ENCODE measurements at regions not wholly inside any gene's neighbourhood (a gene's known extent, or its start where the extent isn't known, plus 50 kb on each side); places are given as distances from the start of the nearest gene placed in this dataset.

DNA sequence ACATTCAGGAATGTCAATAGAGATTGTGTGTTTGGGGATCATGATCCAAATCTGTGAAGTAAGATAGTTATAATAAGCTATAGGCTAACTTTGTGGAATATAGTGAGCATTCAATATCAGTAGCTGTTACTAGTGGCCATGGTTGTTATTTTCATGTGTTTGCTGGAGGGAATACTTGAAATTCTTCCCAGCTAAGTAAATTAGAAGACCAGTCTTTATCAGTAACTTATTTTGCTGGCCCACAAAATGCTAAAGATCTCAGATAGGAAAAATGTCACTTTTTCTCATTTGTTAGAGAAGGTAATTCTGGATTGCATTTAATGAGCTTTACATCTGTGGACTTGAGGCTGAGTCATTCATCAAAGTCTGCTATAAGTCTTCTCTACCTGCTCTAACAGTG lies 156.1 kb upstream of the LRRC7 start:
- Mint-ChIP-seq H3K4me1 (ENCODE audit: low read depth in 2 of 2) (no peaks in the 10 kb centered on the region), H3K27ac (no peak overlapping the region), H3K9me3 (peaks cover 13% of the 10 kb centered on the region), H3K36me3 (no peaks in the 10 kb centered on the region), H3K4me3 (no peak overlapping the region), H3K27me3 (no peaks in the 10 kb centered on the region)
- DNase-seq (ENCODE audit: low spot score) (no peak), ATAC-seq (no peak)

DNA sequence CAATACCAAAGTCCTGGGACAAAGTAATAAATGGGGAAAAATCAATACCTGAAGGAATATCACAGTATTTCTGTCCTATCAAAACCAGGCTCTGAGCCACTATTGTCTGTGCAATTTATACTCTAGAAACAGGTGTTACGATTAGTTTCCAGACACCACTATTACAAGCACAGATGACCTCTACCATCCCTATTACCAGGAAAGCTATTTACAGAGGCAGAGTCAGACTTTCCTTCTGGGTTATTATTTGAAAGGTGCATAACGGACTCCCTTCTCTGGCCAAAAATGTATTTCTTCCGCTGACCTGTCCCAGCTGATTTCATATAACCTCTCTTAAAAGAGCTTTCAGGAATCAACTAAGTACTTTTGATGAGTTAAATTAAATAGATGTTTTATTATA lies 154.6 kb upstream of the LRRC7 start:
- no peak for ATAC-seq
- no peak overlapping the region for H3K27ac Mint-ChIP-seq
- H3K9me3 Mint-ChIP-seq: peaks cover 12% of the 10 kb centered on the region
- H3K36me3 Mint-ChIP-seq: peaks cover 2% of the 10 kb centered on the region
- DNase-seq (ENCODE audit: low spot score): no peak
- no peaks in the 10 kb centered on the region for H3K27me3 Mint-ChIP-seq
- no peaks in the 10 kb centered on the region for H3K4me1 Mint-ChIP-seq (ENCODE audit: low read depth in 2 of 2)
- H3K4me3 Mint-ChIP-seq: no peak overlapping the region

DNA sequence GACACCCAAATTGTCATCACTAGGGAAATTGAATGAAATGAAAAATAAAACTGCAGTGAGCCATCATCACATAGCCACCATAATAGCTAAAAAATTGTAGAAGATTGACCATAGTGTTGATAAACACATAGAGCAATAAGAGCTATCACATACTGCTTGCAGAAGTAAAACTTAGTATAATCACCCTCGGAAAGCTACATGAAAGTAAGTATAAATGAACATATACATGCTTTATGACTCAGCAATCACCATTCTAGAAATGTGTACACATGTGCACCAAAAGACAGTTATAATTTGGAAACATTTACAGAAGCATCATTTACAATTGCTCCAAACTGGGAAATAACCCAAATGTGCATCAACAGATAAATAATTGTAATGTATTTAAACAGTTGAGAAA lies 153.1 kb upstream of the LRRC7 start:
- H3K27ac Mint-ChIP-seq: no peak overlapping the region
- H3K4me1 Mint-ChIP-seq (ENCODE audit: low read depth in 2 of 2): no peaks in the 10 kb centered on the region
- H3K27me3 Mint-ChIP-seq: no peaks in the 10 kb centered on the region
- peaks cover 12% of the 10 kb centered on the region for H3K9me3 Mint-ChIP-seq
- H3K4me3 Mint-ChIP-seq: no peak overlapping the region
- ATAC-seq: no peak
- DNase-seq (ENCODE audit: low spot score): no peak
- peaks cover 6% of the 10 kb centered on the region for H3K36me3 Mint-ChIP-seq

DNA sequence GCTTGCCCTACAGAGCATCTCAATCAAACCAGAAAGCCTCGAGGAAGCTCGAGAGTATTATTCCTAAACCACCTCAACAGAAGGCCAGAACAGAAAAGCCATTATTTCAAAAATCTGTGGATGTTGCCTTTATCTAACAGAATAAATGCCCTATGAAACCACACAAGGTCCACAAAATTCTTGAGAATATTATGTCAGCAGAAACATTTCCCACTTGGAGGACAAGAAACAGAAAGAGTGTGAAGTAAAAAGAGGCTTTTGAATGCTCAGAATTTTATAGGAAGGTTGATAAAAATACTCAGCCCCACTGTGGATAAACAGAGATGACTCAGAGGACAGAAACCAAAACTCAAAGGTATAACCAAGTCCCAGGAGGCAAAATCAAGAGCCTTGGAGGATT lies 146.4 kb upstream of the LRRC7 start:
- no peaks in the 10 kb centered on the region for H3K27me3 Mint-ChIP-seq
- H3K4me3 Mint-ChIP-seq: no peak overlapping the region
- H3K27ac Mint-ChIP-seq: no peak overlapping the region
- no peak for ATAC-seq
- H3K4me1 Mint-ChIP-seq (ENCODE audit: low read depth in 2 of 2): no peaks in the 10 kb centered on the region
- no peak for DNase-seq (ENCODE audit: low spot score)
- H3K36me3 Mint-ChIP-seq: peaks cover 6% of the 10 kb centered on the region
- H3K9me3 Mint-ChIP-seq: peaks cover 24% of the 10 kb centered on the region

DNA sequence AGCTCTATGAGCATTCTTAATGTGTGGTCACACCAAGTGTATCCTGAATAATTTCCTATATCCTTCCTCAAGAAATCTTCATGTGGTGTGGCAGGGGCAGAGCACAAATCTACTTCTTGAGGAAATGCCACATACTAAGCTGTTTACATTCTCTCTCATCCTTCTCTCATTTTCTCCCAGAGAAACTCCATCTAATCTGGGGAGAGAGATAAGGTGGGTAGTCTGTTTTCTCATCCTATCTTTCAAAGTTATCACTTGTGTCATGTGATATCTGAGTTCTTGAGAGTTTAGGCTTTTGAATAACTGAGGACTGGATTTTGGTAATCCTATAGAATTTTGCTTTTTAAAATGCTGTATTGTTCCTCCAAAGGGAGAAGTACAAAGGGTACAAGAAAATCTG lies 141.9 kb upstream of the LRRC7 start:
- Mint-ChIP-seq H3K27me3 (no peaks in the 10 kb centered on the region), H3K27ac (no peak overlapping the region), H3K9me3 (peaks cover 17% of the 10 kb centered on the region), H3K4me3 (no peak overlapping the region), H3K36me3 (no peaks in the 10 kb centered on the region), H3K4me1 (ENCODE audit: low read depth in 2 of 2) (no peaks in the 10 kb centered on the region)
- ATAC-seq (no peak), DNase-seq (ENCODE audit: low spot score) (no peak)

DNA sequence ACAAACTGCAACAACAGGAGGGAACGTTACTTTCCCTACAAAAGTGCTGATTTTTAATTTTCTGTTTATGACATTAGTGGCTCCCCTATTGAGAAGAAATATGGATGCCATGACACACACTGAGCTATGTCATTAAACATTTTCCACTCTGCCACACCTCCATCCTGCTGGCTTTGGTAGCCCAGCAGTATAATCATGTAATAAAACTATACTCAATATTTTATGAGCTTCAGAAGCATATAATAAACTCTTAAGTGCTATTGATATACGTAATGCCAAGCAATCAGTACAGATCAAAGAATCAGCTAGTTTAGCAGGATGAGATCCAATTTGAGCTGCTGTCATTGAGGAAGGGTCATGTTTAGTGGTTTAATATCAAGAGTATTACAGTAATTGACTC lies 141.3 kb upstream of the LRRC7 start:
- no peaks in the 10 kb centered on the region for H3K27me3 Mint-ChIP-seq
- H3K27ac Mint-ChIP-seq: no peak overlapping the region
- no peak overlapping the region for H3K4me3 Mint-ChIP-seq

DNA sequence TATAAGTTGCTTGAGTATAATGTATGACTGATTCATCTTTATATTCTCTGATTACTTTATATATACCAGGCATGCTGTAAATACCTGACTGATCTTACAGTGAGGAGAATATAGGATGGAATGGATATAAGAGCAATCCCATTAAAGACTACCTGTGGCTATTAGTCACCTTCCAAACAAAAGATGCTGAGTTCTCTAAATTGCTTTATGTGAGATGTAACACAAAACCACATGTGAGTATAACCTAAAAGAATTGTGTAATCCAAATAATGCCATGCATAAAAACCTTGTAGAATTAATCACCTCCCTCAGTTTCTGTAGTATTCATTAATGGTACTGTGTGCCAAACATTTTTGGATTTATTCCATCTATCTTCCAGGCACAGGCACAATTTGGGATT lies 134.6 kb upstream of the LRRC7 start:
- no peaks in the 10 kb centered on the region for H3K4me1 Mint-ChIP-seq (ENCODE audit: low read depth in 2 of 2)
- no peaks in the 10 kb centered on the region for H3K36me3 Mint-ChIP-seq
- peaks cover 25% of the 10 kb centered on the region for H3K9me3 Mint-ChIP-seq
- DNase-seq (ENCODE audit: low spot score) (no peak), ATAC-seq (no peak)
- no peak overlapping the region for H3K4me3 Mint-ChIP-seq
- no peaks in the 10 kb centered on the region for H3K27me3 Mint-ChIP-seq
- H3K27ac Mint-ChIP-seq: no peak overlapping the region

More for the DNA sequence above, 141.3 kb upstream of the LRRC7 start:
- no peaks in the 10 kb centered on the region for H3K4me1 Mint-ChIP-seq (ENCODE audit: low read depth in 2 of 2)
- no peak for DNase-seq (ENCODE audit: low spot score)
- peaks cover 16% of the 10 kb centered on the region for H3K9me3 Mint-ChIP-seq
- ATAC-seq: no peak
- no peaks in the 10 kb centered on the region for H3K36me3 Mint-ChIP-seq

DNA sequence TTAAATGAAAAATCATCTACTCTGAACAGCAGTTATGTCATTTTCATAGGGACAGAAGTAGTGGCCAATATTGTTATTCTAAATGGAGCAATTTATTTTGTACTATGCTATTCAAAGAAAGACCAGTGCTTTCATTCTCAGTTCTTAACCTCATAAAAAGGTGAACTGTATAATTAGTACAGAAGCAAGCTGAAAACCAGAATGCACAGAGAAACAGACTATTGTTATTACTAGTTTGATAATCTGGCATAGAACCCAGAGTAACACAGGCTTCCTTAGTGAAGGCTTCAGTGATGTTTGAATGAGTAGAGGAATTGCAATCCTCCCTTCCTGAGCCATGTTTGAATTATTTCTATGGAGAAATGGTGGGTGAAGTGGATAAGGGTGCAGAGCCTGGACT lies 131.6 kb upstream of the LRRC7 start:
- no peak for ATAC-seq
- H3K4me1 Mint-ChIP-seq (ENCODE audit: low read depth in 2 of 2): no peaks in the 10 kb centered on the region
- H3K27ac Mint-ChIP-seq: no peak overlapping the region
- no peaks in the 10 kb centered on the region for H3K27me3 Mint-ChIP-seq
- peaks cover 22% of the 10 kb centered on the region for H3K9me3 Mint-ChIP-seq
- no peak for DNase-seq (ENCODE audit: low spot score)
- no peaks in the 10 kb centered on the region for H3K36me3 Mint-ChIP-seq
- H3K4me3 Mint-ChIP-seq: no peak overlapping the region

DNA sequence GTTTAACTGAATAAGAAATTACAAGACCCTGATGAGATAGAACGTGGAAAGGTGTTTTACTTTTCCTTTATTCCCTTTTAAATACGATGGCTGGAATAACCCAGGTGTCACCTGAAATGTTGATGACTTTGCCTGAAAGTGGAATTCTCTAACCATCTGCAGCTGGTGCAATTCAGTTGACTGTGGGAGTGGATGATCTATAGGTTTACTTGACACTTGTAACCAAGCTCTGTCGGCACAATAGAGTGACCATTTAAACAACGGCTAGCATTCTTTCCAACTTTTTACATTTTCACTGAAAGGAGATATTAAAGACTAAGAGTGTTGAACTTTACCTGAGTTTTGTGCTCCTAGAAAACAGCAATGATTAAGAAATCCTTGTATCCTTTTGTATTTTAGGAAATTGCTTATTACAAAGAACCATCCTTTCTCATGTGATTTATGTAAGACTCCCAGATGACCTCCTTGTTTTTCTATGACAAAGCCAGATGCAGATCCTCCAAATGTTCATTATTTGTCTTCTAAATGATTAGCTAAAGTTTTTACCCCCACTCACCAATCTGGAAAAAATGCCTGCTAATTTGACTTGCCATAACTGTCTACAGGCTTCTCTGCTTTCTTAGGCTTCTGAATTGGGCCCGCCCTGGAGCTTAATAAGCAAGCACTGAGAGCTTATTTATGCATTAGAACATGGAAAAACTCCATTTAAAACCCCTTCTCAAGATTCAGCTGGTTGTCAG lies 129.5 kb upstream of the LRRC7 start:
- Mint-ChIP-seq H3K9me3 (peaks cover 18% of the 10 kb centered on the region), H3K36me3 (no peaks in the 10 kb centered on the region), H3K4me3 (no peak overlapping the region), H3K4me1 (ENCODE audit: low read depth in 2 of 2) (no peaks in the 10 kb centered on the region), H3K27ac (no peak overlapping the region), H3K27me3 (no peaks in the 10 kb centered on the region)
- ATAC-seq: no peak
- DNase-seq (ENCODE audit: low spot score): no peak

DNA sequence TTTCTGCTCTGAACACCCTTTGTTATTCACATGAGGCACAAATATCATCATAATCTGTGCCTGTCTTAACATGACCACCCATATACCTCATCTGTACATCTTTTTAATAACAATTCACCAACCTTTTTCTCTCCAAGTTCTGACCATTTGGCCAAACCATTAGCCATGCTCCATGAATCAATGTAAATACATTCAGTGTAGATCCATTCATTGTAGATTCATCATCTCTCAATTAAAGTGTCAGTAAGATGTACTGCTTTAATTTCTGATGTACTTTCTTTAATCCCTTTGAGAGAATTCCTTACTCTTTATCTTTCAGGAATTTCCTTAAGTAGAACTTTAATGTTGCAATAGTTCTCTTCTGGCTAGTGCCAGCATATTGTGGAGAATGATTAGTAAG lies 126.2 kb upstream of the LRRC7 start:
- no peak overlapping the region for H3K27ac Mint-ChIP-seq
- H3K4me3 Mint-ChIP-seq: no peak overlapping the region
- DNase-seq (ENCODE audit: low spot score) (no peak), ATAC-seq (no peak)
- H3K4me1 Mint-ChIP-seq (ENCODE audit: low read depth in 2 of 2): no peaks in the 10 kb centered on the region
- H3K36me3 Mint-ChIP-seq: no peaks in the 10 kb centered on the region
- peaks cover 15% of the 10 kb centered on the region for H3K9me3 Mint-ChIP-seq
- no peaks in the 10 kb centered on the region for H3K27me3 Mint-ChIP-seq

DNA sequence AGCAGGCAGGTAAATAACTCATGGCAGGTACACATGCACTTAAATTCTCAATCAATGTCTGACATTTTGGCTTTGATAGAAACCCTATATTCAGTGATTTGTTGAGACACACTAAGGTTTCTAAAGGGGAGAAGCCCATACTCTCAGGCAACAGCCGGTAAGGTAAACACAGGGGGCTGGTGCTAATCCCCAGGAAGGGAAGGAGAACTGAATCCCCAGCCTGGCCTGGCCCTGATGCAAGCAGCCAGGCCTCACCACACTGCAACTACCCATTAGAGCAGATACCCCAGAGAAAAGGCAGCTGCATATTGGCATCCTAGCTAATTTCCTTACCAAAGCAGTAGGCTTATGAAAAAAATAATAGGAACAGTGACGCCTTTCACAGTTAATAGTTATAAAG lies 116.5 kb upstream of the LRRC7 start:
- H3K9me3 Mint-ChIP-seq: peaks cover 31% of the 10 kb centered on the region
- no peak overlapping the region for H3K4me3 Mint-ChIP-seq
- DNase-seq (ENCODE audit: low spot score) (no peak), ATAC-seq (no peak)
- H3K27ac Mint-ChIP-seq: no peak overlapping the region
- H3K36me3 Mint-ChIP-seq: peaks cover 5% of the 10 kb centered on the region
- H3K27me3 Mint-ChIP-seq: no peaks in the 10 kb centered on the region
- H3K4me1 Mint-ChIP-seq (ENCODE audit: low read depth in 2 of 2): no peaks in the 10 kb centered on the region

DNA sequence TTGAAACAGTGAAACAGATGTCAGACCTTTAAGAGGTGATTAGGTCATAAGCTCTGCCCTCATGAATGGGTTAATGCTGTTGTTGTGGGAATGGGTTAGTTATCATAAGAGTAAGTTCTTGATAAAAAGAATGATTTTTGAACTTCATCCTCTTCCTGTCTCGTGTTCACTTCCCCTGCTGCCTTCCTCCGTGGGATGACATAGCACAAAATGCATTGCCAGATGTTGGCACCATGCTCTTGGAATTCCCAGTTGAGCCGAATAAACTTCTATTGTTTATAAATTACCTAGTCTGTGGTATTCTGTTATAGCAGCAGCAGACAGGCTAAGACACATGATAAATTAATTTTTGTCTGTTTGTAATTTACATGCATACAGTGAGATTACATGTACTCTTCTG lies 112.0 kb upstream of the LRRC7 start:
- Mint-ChIP-seq H3K36me3 (no peaks in the 10 kb centered on the region), H3K4me3 (no peak overlapping the region), H3K9me3 (peaks cover 27% of the 10 kb centered on the region), H3K27ac (no peak overlapping the region), H3K27me3 (no peaks in the 10 kb centered on the region), H3K4me1 (ENCODE audit: low read depth in 2 of 2) (no peaks in the 10 kb centered on the region)
- DNase-seq (ENCODE audit: low spot score): no peak
- ATAC-seq: no peak

DNA sequence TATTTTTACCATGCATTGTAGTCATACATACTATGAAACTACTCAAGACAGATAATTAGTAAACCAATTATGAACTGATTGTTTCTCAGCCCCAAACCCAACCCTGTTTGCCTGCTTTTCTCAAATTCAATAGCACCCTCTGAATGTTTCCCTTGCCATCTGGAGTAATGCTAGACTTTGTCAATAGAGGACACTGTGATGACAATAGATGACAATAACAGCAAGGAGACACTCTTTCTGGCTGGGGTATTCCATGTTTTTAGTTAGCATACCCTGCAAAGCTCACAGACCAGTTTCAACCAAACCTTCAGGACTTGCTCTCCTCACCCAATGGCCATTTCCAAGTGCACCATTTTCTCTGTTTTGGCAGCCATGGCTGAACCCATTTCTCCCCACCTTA lies 108.5 kb upstream of the LRRC7 start:
- no peak for DNase-seq (ENCODE audit: low spot score)
- Mint-ChIP-seq H3K4me1 (ENCODE audit: low read depth in 2 of 2) (no peaks in the 10 kb centered on the region), H3K9me3 (peaks cover 21% of the 10 kb centered on the region), H3K4me3 (no peak overlapping the region), H3K27ac (no peak overlapping the region), H3K36me3 (no peaks in the 10 kb centered on the region), H3K27me3 (no peaks in the 10 kb centered on the region)
- ATAC-seq: no peak

DNA sequence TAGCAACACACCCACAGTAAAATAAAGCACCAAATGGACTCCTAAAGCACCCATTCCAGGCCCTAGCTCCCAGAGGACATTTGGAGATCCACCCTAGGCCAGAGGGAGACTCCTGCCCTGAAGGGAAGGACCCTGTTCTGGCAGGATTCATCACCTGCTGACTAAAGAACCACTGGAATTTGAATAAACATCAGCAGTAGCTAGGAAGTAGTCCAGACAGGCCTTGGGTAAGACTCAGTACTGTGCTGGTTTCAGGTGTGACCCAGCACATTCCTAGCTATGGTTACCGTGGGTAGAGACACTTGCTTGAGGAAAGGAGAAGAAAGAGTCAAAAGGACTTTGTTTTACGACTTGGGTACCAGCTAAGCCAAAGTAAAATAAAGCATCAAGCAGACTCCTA lies 92.7 kb upstream of the LRRC7 start:
- H3K27ac Mint-ChIP-seq: no peak overlapping the region
- no peaks in the 10 kb centered on the region for H3K4me1 Mint-ChIP-seq (ENCODE audit: low read depth in 2 of 2)
- H3K27me3 Mint-ChIP-seq: no peaks in the 10 kb centered on the region
- DNase-seq (ENCODE audit: low spot score) (no peak), ATAC-seq (no peak)
- H3K9me3 Mint-ChIP-seq: peaks cover 12% of the 10 kb centered on the region
- H3K4me3 Mint-ChIP-seq: no peak overlapping the region
- no peaks in the 10 kb centered on the region for H3K36me3 Mint-ChIP-seq

DNA sequence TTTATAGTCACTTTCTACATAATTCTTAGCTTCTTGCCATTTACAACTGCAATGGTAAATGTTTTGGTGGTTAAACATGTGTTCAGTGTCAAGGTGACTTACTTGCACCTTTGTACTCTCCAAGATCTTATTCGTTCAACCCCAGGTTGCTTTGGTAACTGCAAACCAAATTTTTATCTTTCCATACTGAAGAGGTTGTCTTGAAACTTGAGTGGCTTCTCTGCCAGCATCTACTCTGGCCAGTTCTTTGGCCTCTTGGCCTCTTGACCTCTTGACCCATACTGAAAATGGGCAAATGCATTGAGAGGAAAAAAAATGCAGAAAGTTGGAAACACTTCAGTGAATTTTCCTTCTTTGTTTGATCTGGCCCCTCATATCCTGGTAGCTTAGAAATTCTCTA lies 88.0 kb upstream of the LRRC7 start:
- H3K9me3 Mint-ChIP-seq: peaks cover 5% of the 10 kb centered on the region
- no peak overlapping the region for H3K4me3 Mint-ChIP-seq
- H3K36me3 Mint-ChIP-seq: no peaks in the 10 kb centered on the region

More for the DNA sequence above, 88.0 kb upstream of the LRRC7 start:
- H3K4me1 Mint-ChIP-seq (ENCODE audit: low read depth in 2 of 2): no peaks in the 10 kb centered on the region
- no peak for ATAC-seq
- DNase-seq (ENCODE audit: low spot score): no peak
- H3K27me3 Mint-ChIP-seq: no peaks in the 10 kb centered on the region
- no peak overlapping the region for H3K27ac Mint-ChIP-seq
